Fibroblast of skin of scalp (primary cell): ENCODE measurements at regions not wholly inside any gene's neighbourhood (a gene's known extent, or its start where the extent isn't known, plus 50 kb on each side); places are given as distances from the start of the nearest gene placed in this dataset.

Experiments used
- DNase-seq: peaks from one replicate; pipeline ENCODE4 v3.0.0-alpha.2; 2013

- DNase-seq = no peak
These were observed 201.7 kb downstream of the RAMP3 start for GRCh38 chr7:45359250-45359649.

DNA sequence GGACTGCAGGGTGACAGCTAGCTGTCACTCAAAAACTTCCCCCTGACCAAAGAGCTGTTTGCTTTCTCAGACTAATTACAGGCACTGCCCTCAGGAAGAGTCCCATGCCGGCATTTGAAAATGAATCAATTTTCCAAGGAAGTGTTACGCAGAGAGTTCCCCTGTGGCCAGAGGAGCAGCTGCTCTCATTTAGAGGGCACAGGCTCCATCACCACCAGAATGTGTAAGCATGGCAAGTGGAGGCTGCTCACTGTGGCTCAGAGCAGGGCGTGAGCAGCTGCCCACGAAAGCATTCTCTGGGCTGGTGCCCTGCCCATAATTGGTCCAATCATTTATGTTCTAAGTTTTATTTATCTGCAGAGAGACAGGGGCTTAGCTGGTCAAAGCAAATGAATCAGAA is 202.2 kb downstream of the RAMP3 start:
- no peak for DNase-seq

DNA sequence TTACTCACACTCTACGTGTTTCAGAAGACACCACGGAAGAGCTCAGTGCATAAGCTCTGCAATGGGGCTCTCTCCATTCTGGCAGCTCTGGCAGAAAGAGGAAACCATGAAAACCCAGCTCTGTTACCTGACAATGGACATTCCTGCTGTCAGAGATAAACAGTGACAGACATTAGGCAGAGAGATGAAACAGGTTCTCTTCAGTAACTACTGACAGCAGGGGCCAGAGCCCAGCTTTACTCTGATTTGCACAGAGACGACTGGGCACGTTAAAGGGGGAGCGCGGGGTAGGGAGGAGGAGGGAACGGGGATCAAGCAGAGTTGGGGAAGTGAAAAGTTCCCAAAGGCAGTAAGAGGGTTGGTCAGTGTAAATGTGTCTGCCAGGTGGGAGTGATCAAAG is 206.1 kb downstream of the RAMP3 start:
- no peak for DNase-seq

- no peak for DNase-seq
These were observed 207.8 kb downstream of the RAMP3 start for GRCh38 chr7:45365341-45365740.

DNA sequence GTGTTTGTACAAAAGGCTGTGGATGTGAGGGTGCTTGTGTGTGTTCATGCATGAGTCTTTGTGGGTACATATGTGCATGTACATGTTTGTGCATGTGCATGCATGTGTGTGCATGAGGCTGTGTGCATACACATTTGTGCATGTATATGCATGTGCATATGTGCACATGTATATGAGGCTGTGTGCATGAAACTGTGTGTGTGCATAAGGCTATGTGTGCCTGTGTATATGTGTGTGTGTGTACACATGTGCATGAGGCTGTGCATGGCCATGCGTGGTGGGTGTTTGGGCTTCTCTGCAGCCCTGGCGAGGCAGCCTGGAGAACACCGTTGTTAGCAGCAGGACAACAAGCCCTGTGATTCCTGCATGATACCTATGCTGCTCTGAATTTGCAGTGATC is 207.7 kb upstream of the ADCY1 start:
- DNase-seq = no peak

DNA sequence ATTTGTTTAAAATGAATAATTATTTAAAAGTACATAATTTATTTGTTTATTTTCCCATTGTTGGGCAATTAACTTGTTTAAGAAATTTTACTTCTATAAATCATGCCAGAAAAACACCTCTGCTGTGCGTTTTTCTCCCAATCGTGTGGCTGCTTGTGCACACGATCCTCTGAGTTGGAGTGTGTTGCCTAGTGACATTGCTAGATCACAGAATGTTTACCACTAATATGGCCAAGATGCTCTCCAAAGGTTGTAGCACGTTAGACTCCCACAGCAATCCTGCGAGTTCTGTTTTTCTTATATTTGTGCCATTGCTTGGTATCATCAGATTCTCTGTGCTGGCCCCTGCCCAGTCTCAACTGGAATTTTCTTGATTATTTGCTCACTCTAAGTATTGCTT is 207.1 kb upstream of the ADCY1 start:
- no peak for DNase-seq

DNA sequence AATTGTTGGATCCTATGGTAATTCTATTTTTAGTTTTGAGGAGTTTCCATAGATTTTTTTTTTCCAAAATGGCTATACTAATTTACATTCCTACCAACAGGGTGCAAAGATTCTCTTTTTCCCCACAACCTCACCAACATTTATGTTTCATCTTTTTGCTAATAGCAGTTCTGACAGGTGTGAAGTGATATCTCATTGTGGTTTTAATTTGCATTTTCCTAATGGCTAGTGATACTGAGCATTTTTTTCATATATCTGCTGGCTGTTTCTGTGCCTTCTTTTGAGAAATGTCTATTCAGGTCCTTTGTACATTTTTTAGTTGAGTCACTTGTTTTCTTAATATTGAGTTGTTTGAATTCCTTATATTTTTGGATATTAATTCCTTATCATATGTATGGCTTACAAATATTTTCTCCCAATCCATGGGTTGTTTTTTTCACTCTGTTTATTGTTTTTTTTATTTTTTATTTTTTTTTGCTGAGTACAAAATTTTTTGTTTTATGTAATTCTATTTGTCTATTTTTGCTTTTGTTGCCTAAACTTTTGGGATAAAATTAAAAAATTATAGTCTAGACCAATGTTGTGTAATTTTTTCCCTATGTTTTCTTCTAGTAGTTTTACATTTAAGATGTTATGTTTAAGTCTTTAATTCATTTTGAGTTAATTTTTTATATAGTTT is 205.9 kb upstream of the ADCY1 start:
- DNase-seq = no peak

GRCh38 chr7:45384499-45384898 is 189.7 kb upstream of the ADCY1 start:
- peak; percentile 18 for DNase-seq

- no peak for DNase-seq
These were observed 186.3 kb upstream of the ADCY1 start for GRCh38 chr7:45387837-45388236.

- DNase-seq = no peak
These were observed 184.9 kb upstream of the ADCY1 start for GRCh38 chr7:45389073-45389872.

DNA sequence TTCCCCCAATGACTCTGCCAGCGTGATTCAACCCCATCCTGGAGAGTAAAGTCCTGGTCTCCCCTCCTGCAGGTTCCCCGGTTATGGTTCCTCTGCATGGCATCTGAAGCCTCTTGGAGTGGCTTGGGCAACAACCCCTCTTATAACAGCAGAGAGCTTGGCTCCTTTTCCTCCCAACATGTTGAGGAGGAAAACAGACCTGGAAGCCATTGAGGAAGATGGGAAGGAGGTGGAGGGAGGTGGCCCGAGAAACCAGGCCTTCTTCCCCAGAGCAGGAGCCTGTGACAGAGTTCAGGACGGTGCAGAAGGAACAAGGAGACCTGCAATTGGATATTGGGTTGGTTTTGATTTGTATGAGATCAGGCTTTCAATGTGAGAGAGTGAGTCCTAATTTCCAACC is 184.0 kb upstream of the ADCY1 start:
- no peak for DNase-seq

- peak; percentile 22 for DNase-seq
These were observed 183.4 kb upstream of the ADCY1 start for GRCh38 chr7:45390731-45391130.

GRCh38 chr7:45391618-45392451 is 182.3 kb upstream of the ADCY1 start:
- DNase-seq = no peak

DNA sequence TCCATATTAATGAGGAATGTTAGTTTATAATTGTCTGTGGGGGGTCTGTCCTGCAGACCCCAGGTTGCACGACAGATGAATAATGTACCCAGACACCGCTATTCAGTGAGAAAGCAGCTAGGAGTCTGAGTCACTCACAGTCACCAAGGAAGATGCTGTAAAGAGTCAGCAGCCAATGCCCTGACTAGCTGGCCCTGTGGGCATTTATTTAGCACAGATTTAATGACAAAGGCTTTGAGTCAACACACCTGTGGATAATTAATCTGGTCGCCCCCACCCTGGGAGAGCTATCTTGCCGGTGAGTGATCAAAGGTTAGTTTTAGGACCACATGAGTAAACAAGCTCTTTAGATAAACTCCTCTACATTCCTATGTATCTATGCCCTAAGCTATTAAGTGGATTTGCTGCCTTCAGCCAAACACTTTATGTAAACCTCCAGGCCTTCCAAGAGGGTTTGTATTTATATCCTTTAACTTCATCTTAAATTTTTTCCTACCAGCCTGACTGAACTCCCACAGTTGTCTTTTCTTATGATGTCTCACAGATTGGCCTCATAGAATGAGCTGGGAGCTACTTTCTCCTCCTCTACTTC is 180.0 kb upstream of the ADCY1 start:
- DNase-seq = no peak

- no peak for DNase-seq
These were observed 175.1 kb upstream of the ADCY1 start for GRCh38 chr7:45399069-45399468.

GRCh38 chr7:45400680-45401079 is 173.5 kb upstream of the ADCY1 start:
- no peak for DNase-seq

- DNase-seq = no peak
These were observed 173.0 kb upstream of the ADCY1 start for GRCh38 chr7:45401155-45401554.

DNA sequence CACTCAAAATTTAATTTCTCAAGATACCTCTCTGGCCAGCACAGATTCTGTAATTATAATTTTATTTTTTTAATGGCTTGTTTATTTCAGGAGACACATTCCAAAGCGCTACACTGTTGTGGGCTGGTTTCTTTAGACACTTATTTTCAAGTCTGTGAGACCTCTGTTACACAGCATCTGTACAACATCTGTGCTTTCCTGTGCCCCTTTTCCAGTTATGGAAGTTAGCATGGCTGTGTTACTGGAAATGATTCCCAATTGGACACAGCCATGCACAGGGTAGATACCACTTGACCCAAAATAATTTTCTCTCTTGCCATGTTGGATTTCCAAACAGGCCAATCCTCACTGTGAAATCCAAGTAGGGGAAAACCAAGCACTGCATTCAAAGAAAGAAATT is 172.3 kb upstream of the ADCY1 start:
- DNase-seq = no peak

- DNase-seq = peak; percentile 77
These were observed 171.5 kb upstream of the ADCY1 start for GRCh38 chr7:45402480-45403218.

GRCh38 chr7:45404622-45405021 is 169.5 kb upstream of the ADCY1 start:
- no peak for DNase-seq

DNA sequence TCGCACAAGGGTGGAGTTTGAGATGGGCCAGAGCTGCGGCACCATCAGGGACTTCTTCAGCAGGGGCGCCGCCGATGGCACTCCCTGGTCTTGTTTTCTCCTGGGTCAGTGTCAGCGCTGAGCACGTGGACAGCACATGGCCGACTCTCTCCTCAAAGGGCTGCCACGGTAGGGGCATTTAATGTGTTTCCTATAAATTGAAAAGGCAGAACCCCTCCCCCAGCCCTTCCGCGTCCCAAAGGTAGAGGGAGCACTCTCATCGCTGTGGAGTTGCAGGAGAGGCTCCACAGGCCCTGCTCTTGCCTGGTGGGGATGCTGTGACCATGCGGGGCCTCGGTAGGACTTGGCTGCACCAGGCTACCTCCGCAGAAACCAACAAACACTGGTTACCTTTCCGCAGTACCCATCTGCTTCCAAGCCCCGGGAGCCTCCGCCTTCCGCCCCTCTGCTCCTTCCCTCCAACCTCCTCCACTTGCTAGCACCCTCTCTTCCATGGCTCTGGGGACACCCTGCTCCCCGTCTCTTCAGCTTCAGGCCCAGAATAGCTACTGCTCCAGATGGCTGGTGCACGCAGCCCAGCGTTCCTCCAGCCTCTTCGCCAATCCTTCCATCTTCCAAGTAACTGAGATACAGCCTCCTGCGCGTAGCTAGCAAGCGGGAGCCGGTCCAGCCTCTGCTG is 166.3 kb upstream of the ADCY1 start:
- peak; percentile 15 for DNase-seq

DNA sequence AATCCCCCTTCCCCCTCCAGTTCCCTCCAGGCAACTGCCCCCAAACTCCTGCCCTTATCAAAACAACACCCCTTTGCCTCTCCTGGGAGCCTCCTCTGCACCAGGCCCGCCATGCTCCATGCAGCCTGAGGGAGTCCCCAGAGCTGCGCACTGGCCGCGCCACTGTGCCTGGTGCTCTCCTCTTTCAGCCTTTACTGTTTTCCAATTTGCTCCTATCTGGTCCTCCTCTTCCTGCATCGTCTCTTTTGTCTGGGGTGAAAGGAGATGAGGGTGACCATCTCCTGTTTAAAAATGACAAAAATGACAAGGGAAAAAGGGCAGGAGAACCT is 165.8 kb upstream of the ADCY1 start:
- DNase-seq = no peak
